Stimulated activated CD4-positive, alpha-beta T cell treated with anti-CD3 and anti-CD28 coated beads, Interleukin-15, amount 100 ng/mL, for 24 hours (primary cell): ENCODE measurements at regions not wholly inside any gene's neighbourhood (a gene's known extent, or its start where the extent isn't known, plus 50 kb on each side); places are given as distances from the start of the nearest gene placed in this dataset.
"Not testable (repeated sequence)": the region's sequence is repeated elsewhere in the genome, so short reads cannot be mapped to it uniquely, and the experiment has no call there.

Experiments
- DNase-seq: peaks from one replicate; pipeline ENCODE4 v3.0.0-alpha.2; 2020

- DNase-seq: no peak
Measured at GRCh38 chr3:74036568-74036967, 411.8 kb upstream of the PDZRN3 start.

GRCh38 chr3:74036102-74036501 is 411.4 kb upstream of the PDZRN3 start:
- DNase-seq: no peak

- no peak for DNase-seq
Measured at GRCh38 chr3:74033806-74034205, 409.1 kb upstream of the PDZRN3 start.

- DNase-seq: no peak
Measured at GRCh38 chr3:74033381-74033780, 408.6 kb upstream of the PDZRN3 start.

GRCh38 chr3:74027121-74027520 is 402.4 kb upstream of the PDZRN3 start:
- no peak for DNase-seq

GRCh38 chr3:74023395-74023794 is 398.7 kb upstream of the PDZRN3 start:
- no peak for DNase-seq

GRCh38 chr3:74021449-74021848 is 396.7 kb upstream of the PDZRN3 start:
- no peak for DNase-seq

- no peak for DNase-seq
Measured at GRCh38 chr3:74009961-74010844, 385.5 kb upstream of the PDZRN3 start.

- no peak for DNase-seq
Measured at GRCh38 chr3:74004386-74004785, 379.6 kb upstream of the PDZRN3 start.

- no peak for DNase-seq
Measured at GRCh38 chr3:74003734-74004133, 379.0 kb upstream of the PDZRN3 start.

GRCh38 chr3:74001436-74001835 is 376.7 kb upstream of the PDZRN3 start:
- no peak for DNase-seq

GRCh38 chr3:74000725-74001124 is 376.0 kb upstream of the PDZRN3 start:
- no peak for DNase-seq

- no peak for DNase-seq
Measured at GRCh38 chr3:73999501-73999900, 374.8 kb upstream of the PDZRN3 start.

- not testable (repeated sequence) for DNase-seq
Measured at GRCh38 chr3:73990691-73991090, 365.9 kb upstream of the PDZRN3 start.

- DNase-seq: no peak
Measured at GRCh38 chr3:73966733-73967132, 342.0 kb upstream of the PDZRN3 start.

- DNase-seq: no peak
Measured at GRCh38 chr3:73964818-73965217, 340.1 kb upstream of the PDZRN3 start.

GRCh38 chr3:73955494-73956070 is 330.8 kb upstream of the PDZRN3 start:
- DNase-seq: no peak

- no peak for DNase-seq
Measured at GRCh38 chr3:73954506-73954905, 329.8 kb upstream of the PDZRN3 start.

- no peak for DNase-seq
Measured at GRCh38 chr3:73952781-73953180, 328.0 kb upstream of the PDZRN3 start.

- no peak for DNase-seq
Measured at GRCh38 chr3:73950865-73951558, 326.3 kb upstream of the PDZRN3 start.

- DNase-seq: no peak
Measured at GRCh38 chr3:73945541-73945940, 320.8 kb upstream of the PDZRN3 start.

- no peak for DNase-seq
Measured at GRCh38 chr3:73939985-73940384, 315.2 kb upstream of the PDZRN3 start.

- no peak for DNase-seq
Measured at GRCh38 chr3:73933585-73933984, 308.8 kb upstream of the PDZRN3 start.

- no peak for DNase-seq
Measured at GRCh38 chr3:73927203-73927570, 302.4 kb upstream of the PDZRN3 start.
